C4-2B (cell line): ENCODE measurements at regions not wholly inside any gene's neighbourhood (a gene's known extent, or its start where the extent isn't known, plus 50 kb on each side); places are given as distances from the start of the nearest gene placed in this dataset.

Experiments
- CTCF ChIP-seq: fragments of 450-650 bp; conservative IDR thresholded peaks from 2 replicates; pipeline ENCODE4 v1.5.1; 2017; ENCODE audit warnings: mild to moderate bottlenecking
- ZFX ChIP-seq: fragments of 450-650 bp; IDR thresholded peaks from 2 replicates; pipeline ENCODE4 v1.6.1; 2017

- TF ChIP-seq CTCF = no peak
- no peak for TF ChIP-seq ZFX
Measured at GRCh38 chr15:26355472-26356074, 417.3 kb downstream of the GABRB3 start.
